ENCODE measurements at regions not wholly inside any gene's neighbourhood (a gene's known extent, or its start where the extent isn't known, plus 50 kb on each side); places are given as distances from the start of the nearest gene placed in this dataset.
"Not testable (repeated sequence)": the region's sequence is repeated elsewhere in the genome, so short reads cannot be mapped to it uniquely, and the experiment has no call there.

DNA sequence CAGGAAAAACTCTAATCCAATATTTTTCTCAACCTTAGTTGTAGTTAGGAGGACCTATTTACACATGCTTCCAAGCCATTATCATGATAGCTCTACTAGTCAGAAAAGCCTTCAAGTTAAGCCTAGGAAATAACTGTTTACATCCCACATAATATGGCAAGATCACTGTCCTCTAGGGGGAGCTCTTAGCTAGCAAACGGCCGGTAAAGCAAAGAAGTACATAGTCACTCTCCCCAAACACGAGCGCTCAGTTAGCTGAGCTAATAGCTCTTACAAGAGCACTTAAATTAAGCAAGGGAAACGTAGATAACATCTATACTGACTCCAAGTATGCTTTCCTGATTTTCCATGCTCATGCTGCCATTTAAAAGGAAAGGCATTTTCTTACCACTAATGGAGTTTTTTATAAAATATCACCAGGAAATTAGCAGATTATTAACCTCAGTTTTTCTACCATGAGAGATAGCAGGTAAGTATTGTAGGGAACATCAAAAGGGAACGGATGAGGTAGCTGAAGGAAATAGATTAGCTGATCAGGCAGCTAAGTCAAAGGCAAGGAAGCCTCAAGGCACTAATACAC, 100.6 kb upstream of the PABPC3 start:
- DNase-seq (ENCODE audit: low read depth) = peak; percentile 88

DNA sequence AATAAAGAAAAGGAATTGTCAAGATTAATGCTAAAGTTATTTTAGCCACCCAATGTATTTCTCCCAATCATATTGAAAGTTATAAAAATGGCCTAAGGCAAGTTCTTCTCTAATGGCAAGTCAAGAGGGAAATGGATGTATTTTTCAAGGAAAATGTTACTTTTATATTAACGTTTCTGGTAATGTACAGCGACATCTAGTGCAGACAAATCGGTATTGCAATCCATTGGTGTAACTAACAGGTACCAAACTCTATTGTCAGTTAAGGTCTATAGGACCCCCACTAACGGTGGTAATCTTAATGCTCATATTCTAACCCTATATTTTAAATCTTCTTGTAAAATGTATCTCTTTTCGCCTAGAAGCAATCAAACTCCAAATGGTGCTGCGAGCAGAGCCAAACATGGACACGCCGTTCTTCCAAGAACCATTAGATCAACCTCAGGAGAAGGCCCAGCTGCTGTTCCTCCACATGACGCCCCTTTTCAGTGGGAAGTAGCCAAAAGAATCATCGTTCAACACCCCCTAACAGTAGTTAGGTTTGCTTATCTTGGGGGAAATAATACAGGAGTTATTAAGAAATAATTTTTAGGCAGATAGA, 98.5 kb upstream of the PABPC3 start:
- peak; percentile 22 for DNase-seq (ENCODE audit: low read depth)

DNA sequence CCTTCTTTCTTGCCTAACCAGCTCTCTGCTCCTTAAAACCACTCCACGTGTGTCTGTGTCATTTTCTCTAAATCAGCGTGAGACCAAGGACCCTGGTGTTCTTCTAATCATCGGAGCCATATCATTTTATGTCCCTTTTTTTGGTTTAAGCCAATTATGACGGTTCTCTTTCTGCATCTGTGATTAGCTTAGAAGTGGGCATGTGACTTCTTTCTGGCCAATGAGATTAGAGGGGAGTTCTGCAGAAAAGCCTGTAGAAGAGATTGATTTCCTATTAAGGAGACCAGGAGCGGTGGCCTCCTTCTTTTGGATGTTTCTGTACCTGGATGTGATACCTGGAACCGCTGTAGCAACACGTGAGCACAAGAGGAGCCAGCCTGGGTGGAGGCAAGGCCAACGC, 97.5 kb upstream of the PABPC3 start:
- DNase-seq (ENCODE audit: low read depth) = no peak

DNA sequence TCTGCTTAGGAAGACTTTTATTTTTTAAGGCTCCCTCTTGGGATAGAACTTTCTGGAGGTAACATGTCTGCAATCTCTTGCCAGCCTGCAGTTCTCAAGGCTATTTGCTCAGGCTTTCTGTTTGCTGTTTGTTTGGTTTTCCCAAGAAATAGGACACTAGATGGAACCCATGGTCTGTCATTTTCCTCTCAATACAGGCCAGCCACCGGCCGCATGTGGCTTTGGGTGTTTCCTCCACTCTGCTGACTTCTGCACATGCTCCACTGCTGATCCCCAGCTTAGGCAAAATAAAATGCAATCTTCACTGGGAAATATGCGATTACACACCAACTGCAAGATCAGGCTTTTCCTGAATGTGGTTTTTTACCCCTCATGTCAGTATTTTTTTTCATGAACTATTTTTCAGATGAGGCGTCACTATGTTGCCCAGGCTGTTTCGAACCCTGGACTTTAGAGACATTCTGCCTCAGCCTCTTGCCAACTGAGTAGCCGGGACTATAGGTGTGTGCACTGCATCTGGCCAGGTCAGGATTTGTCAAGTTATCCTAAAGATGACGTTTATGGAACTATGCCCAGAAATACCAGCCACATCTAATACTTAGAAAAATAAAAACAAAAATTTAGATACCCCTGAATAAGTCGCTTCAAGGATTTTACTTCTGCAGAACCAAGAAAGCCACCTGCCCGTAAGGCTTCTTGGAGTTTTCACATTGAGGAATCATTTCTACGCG, 94.3 kb upstream of the PABPC3 start:
- DNase-seq (ENCODE audit: low read depth) = no peak

DNA sequence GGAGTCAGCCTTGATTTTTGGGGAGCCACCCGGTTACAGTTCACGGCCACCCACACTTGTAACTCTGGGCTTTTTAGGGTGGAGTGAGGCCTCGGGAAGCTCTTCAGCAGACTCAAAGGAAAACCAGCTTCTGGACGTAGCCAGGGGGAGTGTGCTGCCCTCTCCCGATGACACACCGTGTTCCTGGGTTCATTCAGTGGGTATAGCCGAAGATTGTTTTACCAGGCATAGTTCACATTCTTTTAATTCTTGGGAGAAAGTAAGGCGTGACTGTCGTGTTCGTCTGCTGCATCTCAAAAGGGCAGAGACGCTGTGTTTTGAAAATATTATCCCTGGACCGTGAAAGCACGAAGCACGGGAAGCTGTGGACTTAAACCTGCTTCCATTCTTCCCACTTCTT, 93.6 kb upstream of the PABPC3 start:
- DNase-seq (ENCODE audit: low read depth) = peak; percentile 41

DNA sequence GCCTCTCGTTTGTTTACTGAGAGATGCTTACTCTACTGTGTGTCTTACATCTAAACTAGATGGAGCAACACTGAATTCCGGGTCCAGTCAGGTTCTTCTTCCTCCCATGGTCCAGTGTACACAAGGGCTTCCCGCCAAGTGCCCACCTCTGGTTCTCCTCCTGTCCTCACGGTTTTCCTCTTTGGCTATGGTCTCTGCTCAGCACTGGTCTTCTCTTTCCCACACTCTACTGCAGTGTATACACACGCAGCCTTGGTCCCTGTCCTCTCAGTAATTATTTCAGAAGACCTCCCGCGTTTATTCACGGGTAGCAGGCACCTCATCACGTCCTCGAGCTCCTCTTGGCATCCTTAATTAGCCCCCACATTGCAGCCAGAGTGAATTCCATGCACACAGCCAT, 91.4 kb upstream of the PABPC3 start:
- DNase-seq (ENCODE audit: low read depth) = not testable (repeated sequence)

DNA sequence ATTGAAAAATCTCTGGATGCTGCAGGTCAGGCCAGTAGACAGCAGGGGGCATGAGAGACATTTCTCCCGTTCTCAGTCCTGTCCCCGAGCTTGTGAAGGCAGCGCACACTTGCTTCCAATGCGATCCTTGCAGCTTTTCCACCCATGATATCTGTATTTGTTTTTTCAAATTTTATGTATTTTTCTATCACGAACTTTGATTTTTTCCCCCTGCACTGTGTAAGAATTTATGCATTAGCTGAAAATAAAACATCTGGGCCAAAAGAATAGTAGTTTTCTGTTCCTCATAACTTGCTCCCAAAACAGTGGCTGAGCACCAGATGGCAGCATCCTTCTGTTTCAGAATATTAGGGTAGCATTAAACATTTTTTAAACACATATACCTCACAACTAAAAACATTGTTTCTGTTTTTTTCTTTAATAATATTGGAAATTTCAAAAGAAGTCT, 90.9 kb upstream of the PABPC3 start:
- peak; percentile 46 for DNase-seq (ENCODE audit: low read depth)

DNA sequence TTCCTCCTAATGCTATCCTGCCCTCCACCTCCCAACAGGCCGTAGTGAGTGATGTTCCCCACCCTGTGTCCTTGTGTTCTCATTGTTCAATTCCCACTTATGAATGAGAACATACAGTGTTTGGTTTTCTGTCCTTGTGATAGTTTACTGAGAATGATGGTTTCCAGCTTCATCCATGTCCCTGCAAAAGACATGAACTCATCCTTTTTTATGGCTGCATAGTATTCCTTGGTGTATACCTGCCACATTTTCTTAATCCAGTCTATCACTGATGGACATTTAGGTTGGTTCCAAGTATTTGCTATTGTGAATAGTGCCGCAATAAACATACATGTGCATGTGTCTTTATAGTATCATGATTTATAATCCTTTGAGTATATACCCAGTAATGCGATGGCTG, 88.5 kb upstream of the PABPC3 start:
- not testable (repeated sequence) for DNase-seq (ENCODE audit: low read depth)

DNA sequence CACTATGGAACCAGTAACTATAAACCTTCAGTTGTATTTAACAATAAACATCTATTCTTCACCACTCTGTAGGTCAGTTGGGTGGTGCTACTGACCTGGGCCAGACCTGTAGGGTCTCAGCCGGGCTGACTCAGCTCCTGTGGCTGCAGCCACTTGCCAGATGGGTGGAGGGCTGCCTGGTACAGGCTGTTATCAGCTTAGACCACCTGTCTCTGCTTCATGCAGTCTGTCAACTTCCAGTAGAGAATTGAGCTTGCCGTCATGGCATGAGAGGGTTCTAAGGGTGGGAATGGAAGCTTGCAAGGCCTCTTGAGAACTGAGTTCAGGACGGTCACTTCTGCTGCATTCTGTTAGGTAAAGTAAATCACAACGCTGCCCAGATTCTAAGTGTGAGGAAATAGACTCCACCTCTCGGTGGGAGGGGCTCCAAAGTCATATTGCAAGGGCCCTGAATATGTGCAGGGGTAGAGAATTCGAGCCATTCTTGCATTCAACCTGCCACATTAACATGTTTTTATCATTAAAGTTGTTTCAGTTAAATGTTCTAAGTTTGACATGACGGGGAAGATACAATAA, 81.5 kb upstream of the PABPC3 start:
- DNase-seq (ENCODE audit: low read depth) = not testable (repeated sequence)

DNA sequence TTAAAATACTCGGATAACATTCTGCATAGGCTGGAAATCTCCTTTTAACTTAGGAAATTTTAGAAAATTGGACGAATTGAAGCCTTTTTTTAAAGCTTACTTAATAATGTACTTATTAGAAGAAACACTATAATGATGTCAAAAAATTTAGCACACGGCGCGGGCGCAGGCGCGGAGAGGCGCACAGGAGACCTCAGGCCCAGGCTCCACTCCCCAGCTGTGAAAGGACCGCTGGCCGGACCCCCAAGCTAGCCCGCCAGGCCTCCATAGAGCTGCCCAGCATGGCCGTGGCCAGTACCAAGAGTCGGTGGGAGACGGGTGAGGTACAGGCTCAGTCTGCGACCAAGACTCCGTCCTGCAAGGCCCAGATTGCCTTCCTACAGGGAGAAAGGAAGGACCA, 78.8 kb upstream of the PABPC3 start:
- not testable (repeated sequence) for DNase-seq (ENCODE audit: low read depth)

DNA sequence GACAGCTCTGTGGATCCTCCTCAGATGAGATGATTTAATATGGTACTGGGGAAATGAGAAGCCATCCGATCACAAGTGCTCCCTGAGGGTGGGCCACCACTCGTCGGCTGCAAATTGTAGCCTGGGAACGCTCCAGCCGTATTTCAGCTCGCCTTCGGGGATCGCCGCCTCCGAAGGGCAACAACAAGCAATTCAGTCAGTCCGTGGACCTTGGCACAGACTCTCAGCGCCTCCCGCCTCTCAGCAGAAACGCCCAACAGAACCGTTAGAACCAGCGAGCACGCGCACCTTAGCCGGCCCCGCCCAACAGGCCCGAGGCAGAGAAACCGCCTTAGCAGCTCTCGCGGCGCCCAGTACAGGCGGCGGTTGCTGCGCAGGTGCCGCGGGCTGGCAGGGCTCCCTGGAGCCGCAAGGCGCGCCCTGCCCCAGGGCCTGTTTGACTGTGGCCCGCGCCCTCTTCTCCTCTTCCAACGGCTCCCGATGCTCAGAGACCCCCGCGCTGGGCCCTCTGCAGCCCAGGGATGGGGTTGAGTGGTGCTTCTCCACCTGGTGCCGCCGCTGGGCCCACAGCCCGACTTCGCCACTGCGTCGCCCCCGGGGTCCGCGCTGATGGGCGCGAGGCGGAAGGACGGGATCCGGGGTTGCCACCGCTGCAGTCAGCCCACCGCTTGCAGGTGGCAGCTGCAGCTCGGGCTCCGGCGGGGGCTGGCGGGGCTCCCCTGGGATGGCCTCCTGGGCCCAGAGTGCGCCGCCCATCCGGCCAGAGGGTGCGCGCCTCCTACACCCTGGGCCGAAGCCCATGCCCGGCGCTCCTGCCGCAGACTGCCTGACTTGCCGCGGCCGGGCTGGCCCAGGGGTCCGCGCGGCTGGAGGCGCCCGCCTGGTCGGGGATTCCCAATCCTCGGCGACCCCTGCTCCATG, 77.9 kb upstream of the PABPC3 start:
- not testable (repeated sequence) for DNase-seq (ENCODE audit: low read depth)

DNA sequence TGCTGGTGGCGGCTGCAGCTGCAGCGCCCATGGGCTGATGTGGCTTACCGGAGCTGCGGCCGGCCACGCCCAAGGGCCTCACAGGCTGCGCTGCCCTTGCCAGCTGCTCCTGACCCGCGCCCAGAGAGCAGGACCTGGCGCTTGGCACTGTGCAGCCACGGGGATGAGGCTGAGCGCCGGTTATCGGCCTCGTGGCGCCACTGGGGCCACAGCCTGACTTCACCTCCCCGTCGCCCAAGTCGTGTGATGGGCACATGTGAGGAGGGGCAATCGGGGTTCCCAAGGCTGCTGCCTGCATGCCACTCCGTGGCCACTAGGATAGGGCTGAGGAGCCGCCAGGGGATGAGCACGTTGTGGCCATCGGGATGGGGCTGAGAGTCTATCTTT, 77.2 kb upstream of the PABPC3 start:
- DNase-seq (ENCODE audit: low read depth) = no peak

DNA sequence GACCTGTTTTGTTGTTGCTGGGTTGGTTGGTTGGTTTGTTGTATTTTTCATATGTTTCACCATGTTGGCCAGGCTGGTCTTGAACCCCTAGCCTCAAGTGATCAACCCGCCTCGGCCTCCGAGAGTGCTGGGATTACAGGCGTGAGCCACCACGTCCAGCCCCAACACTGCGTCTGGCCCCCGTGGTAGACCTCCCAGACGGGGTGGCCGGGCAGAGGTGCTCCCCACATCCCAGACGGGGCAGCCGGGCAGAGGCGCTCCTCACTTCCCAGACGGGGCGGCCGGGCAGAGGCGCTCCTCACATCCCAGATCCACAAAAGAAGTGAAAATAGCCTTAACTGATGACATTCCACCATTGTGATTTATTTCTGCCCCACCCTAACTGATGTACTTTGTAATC, 76.2 kb upstream of the PABPC3 start:
- DNase-seq (ENCODE audit: low read depth) = not testable (repeated sequence)

DNA sequence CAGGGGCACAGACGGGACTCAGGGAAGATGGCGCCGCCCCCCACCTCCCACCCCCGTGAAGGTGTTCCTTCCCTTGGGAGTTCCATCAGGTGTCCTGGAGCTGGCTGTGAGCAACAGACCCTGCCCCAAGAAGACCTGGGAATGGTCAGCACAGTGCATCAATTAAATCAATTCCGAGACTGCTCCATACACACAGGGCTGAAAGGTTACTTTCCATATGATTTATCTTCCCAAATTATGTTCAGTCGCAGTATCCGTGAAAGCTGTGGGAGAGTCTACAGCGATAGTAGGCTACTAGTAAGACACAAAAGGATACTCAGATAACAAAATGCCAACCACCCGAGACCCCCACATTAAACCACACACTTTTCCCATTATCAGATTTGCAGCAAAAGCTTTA, 71.8 kb upstream of the PABPC3 start:
- no peak for DNase-seq (ENCODE audit: low read depth)

DNA sequence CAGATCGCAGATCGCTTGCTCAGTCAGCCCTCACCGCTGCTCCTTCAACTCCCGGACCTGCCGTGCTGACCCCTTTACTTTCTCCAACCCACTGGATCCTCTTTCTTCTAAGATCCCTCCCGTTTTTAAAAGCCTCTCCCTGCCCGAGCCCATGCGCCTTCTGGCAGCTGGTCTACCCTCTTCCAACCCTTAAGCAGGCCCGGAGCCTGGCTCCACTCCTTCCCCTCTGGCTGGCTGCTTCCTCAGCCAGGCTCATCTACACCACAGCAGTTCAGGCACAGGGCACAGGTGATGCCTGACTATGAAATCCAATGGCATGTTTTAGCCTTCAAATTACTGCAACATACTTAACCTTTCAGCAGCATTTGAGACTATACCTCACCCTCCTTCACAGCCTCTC, 63.8 kb upstream of the PABPC3 start:
- no peak for DNase-seq (ENCODE audit: low read depth)

DNA sequence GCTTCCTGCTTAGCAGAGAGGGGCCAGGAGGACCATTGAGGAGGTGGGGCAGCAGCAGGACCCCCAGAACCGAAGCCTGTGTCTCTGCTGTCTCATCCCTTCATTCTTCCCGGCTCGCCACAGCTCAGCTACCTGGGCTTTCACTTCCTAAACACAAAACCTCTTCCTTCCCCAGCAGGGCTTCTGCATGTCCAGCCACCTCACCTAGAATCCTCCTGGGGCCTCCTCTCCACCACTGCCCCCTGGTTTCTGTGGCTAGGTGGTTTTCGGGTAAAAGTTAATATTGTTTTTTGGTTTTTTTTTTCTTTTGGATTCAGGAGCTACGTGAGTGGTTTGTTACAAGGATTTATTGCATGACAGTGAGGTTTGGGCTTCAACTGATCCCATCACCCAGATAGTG, 61.8 kb upstream of the PABPC3 start:
- no peak for DNase-seq (ENCODE audit: low read depth)

DNA sequence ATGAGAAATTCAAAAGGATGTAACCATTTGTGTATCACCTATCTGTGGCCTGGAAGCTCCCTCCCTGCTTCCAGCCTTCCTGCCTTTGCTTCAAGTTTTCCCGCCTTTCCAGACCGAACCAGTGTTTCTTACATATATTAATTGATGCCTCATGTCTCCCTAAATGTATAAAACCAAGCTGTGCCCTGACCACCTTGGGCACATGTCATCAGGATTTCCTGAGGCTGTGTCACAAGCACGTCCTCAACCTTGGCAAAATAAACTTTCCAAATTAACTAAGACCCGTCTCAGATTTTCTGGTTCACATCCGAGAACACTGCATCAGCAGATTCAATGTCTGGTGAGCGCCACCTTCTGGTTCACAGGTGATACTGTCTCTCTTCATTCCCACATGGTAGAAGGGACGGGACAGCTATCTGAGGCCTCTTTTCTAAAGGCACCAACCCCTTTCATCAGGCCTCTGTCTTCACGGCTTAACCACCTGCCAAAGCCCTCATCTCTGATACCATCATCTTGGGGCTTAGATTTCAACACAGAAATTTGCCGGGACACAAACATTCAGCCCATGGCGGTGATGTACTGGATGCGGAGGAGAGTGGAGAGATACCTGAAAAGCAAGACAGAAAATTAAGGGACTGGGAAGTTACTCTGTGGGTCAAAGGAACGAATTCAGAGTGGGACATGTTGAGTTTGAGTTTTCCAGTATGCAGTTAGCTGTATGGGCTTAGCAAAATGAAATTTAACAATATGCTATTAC, 58.7 kb upstream of the PABPC3 start:
- peak; percentile 69 for DNase-seq (ENCODE audit: low read depth)

DNA sequence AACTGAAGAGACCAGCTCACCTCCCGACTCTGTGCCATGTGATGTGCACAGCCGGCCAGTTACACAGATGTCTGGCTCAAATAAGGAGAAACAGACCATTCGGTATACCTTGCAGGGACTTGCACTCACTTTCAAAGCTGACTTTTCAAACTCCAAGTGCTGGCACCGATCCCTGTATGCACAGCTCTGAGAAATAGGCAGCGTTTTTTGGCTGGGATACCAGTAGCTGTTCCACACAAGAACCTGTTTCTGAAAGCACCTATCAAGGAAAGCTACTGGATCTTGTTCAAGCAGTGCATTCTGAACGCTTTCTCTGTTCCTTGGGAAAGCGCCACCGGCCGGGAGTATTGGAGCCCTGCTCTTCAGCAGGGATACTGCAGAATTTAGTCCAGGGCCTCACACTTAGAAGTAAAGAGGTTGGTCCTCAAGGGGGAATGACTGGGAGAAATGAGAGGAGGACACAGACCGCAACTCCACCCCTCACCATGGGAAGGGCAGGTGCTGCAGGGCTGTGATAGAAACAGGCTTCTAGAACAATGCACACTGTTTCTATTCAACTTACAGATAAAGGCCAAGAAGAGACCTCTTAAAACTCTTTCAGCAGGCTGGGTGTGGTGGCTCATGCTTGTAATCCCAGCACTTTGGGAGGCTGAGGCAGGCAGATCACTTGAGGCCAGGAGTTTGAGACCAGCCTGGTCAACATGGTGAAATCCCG, 53.6 kb upstream of the PABPC3 start:
- no peak for DNase-seq (ENCODE audit: low read depth)

DNA sequence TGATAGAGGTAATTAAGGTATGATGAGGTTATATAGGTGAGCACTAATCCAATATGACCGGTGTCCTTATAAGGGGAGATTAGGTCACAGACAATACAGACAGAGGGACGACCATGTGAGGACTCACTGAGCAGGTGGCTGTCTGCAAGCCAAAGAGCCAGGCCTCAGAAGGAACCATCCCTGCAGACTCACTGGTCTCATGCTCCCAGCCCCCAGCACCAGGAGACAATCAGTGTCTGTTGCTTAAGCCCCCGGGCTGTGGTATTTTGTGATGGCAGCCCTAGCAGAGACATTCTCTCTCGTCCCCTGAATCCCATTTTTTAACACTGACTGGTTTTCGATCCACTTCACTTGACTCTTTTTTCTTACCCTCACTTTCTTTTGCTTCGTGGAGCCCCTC, 51.9 kb upstream of the PABPC3 start:
- DNase-seq (ENCODE audit: low read depth) = no peak
